ENCODE measurements at regions not wholly inside any gene's neighbourhood (a gene's known extent, or its start where the extent isn't known, plus 50 kb on each side); places are given as distances from the start of the nearest gene placed in this dataset.

GRCh38 chr2:96431319-96431718 is 73.8 kb downstream of the NEURL3 start:
- TF ChIP-seq NR3C1 (IDR thresholded peaks at IDR 0.05): no peak
- TF ChIP-seq CTCF (IDR thresholded peaks at IDR 0.05): no peak
